Pancreas (tissue), 10 donors: ENCODE measurements at regions not wholly inside any gene's neighbourhood (a gene's known extent, or its start where the extent isn't known, plus 50 kb on each side); places are given as distances from the start of the nearest gene placed in this dataset.

Experiments
- ATAC-seq, 4 donors: fragments of 200-7000 bp; cut with Tn5 transposase; one replicate each; pipeline versions ENCODE4 v1.8.0 to v1.9.1; 2020; ENCODE audit warnings: mild to moderate bottlenecking in 4 of 4, moderate library complexity in 4 of 4
- DNase-seq, 6 donors: peaks; one replicate each; pipeline ENCODE4 v3.0.0-alpha.2; 2020
- FAIRE-seq: peaks from 2 replicates; lab custom pipeline; 2012; peaks lifted over from hg19 to GRCh38; lab: Jason Lieb, UNC
- H3K27ac ChIP-seq, 4 donors: fragments of 200-600 bp; sonication (generic); 1 replicate in 3 of 4; 2 replicates in 1 of 4; pipeline versions ENCODE4 v1.5.0 to v1.8.0; 2020
- H3K27me3 ChIP-seq, 4 donors: fragments of 200-600 bp; one replicate each; pipeline ENCODE4 v1.8.0; 2021
- H3K36me3 ChIP-seq, 3 donors: fragments of 200-600 bp; sonication (generic) in 1 of 3; one replicate each; pipeline versions ENCODE4 v1.5.0 to v1.8.0; 2020 to 2021
- H3K4me1 ChIP-seq, 3 donors: fragments of 200-600 bp; one replicate each; pipeline ENCODE4 v1.8.0; 2021
- H3K4me3 ChIP-seq, 4 donors: fragments of 200-600 bp; sonication (generic) in 2 of 4; one replicate each; pipeline versions ENCODE4 v1.5.0 to v1.8.0; 2020 to 2021
- H3K9me3 ChIP-seq, 4 donors: fragments of 200-600 bp; one replicate each; pipeline ENCODE4 v1.8.0; 2021
- WGBS, 2 donors: extraction: QIAGEN DNeasy Blood & Tissue Kit; methylation state at CpG; one replicate each; pipeline ENCODE4 v1.1.7; 2013; 5-methylcytosine and 5-hydroxymethylcytosine counted together
- intact Hi-C, 3 donors: fragments of 100-400 bp; cut with DNase I; formaldehyde crosslinking; loops; one replicate each; pipeline versions ENCODE4 v1.11.1 to v1.14.2; 2022
- TF ChIP-seq, protein P1 (sequence below), 4 donors: fragments of 200-600 bp; sonication (generic) in 3 of 4; IDR thresholded peaks; one replicate each; pipeline versions ENCODE4 v1.5.0 to v1.8.0; 2021; ENCODE audit warnings: antibody characterized with exemption in 4 of 4
- donor health status: healthy with polysubstance abuse.
- donor health status: DM: no; HTN: no; CAD: no; lungs with moderate emphysema.
- donor health status: DM: no; HTN: no; CAD: no.
- donor health status: control.
- donor health status: control.
- donor health status: Bipolar disorder and iron deficiency.
- donor health status: DM: yes; HTN: yes; CAD: no.
- donor health status: DM: no; HTN: no; CAD: no.
- donor health status: DM: no; HTN: no; CAD: no.
- donor health status: DM: yes; HTN: yes; CAD: no.

DNA sequence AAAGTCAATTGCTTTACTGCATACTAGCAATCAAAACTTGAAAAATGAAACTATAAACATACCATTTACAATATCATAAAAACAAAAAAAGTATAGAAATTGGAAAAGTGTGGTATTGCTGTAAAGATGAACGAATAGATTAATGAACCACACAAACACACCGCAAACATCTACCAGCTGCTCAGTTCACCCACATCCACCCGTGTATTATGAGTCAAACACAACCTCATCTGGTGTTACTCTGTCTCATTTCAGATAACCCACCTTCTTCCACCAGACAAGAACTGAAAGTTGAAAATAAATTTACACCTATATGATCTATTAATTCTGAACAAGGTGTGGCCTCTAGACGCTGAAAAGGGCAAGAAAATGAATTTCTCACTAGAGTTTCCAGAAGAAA, 53.3 kb downstream of the BLID start:
- FAIRE-seq (no peak), ATAC-seq (no peak), DNase-seq (no peak)
- Histone ChIP-seq H3K4me1 (no peaks in the 10 kb centered on the region), H3K27ac (no peak overlapping the region), H3K9me3 (no peaks in the 10 kb centered on the region), H3K36me3 (no peaks in the 10 kb centered on the region), H3K4me3 (no peak overlapping the region), H3K27me3 (no peaks in the 10 kb centered on the region)
- WGBS, 2 donors: 53 to 58% methylated on average over 4 of the region's 4 CpGs
- TF ChIP-seq, protein P1, sequence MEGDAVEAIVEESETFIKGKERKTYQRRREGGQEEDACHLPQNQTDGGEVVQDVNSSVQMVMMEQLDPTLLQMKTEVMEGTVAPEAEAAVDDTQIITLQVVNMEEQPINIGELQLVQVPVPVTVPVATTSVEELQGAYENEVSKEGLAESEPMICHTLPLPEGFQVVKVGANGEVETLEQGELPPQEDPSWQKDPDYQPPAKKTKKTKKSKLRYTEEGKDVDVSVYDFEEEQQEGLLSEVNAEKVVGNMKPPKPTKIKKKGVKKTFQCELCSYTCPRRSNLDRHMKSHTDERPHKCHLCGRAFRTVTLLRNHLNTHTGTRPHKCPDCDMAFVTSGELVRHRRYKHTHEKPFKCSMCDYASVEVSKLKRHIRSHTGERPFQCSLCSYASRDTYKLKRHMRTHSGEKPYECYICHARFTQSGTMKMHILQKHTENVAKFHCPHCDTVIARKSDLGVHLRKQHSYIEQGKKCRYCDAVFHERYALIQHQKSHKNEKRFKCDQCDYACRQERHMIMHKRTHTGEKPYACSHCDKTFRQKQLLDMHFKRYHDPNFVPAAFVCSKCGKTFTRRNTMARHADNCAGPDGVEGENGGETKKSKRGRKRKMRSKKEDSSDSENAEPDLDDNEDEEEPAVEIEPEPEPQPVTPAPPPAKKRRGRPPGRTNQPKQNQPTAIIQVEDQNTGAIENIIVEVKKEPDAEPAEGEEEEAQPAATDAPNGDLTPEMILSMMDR (IDR thresholded peaks at IDR 0.05): no peak
- intact Hi-C loops: no loop called here

GRCh38 chr11:122059565-122059964, 56.5 kb downstream of the BLID start:
- no peak for FAIRE-seq

GRCh38 chr11:122050021-122050690, 65.9 kb downstream of the BLID start:
- Histone ChIP-seq H3K36me3 (no peaks in the 10 kb centered on the region), H3K4me3 (no peak overlapping the region), H3K27ac (no peak overlapping the region), H3K27me3 (no peaks in the 10 kb centered on the region), H3K9me3 (no peaks in the 10 kb centered on the region), H3K4me1 (no peaks in the 10 kb centered on the region)
- FAIRE-seq (no peak), ATAC-seq (no peak), DNase-seq (no peak)
- intact Hi-C loops: no loop called here
- WGBS, 2 donors: 62 to 72% methylated on average over 2 of the region's 2 CpGs
- TF ChIP-seq, protein P1 (IDR thresholded peaks at IDR 0.05): no peak

More at GRCh38 chr11:122059565-122059964, 56.5 kb downstream of the BLID start:
- Histone ChIP-seq H3K9me3 (no peaks in the 10 kb centered on the region), H3K4me3 (no peak overlapping the region), H3K4me1 (no peaks in the 10 kb centered on the region), H3K27ac (no peak overlapping the region), H3K36me3 (no peaks in the 10 kb centered on the region), H3K27me3 (peaks cover 0 to 5% (median 0%) of the 10 kb centered on the region in 4 donors)
- no peak for DNase-seq
- intact Hi-C loops: no loop called here
- TF ChIP-seq, protein P1 (IDR thresholded peaks at IDR 0.05): no peak
- ATAC-seq: no peak

DNA sequence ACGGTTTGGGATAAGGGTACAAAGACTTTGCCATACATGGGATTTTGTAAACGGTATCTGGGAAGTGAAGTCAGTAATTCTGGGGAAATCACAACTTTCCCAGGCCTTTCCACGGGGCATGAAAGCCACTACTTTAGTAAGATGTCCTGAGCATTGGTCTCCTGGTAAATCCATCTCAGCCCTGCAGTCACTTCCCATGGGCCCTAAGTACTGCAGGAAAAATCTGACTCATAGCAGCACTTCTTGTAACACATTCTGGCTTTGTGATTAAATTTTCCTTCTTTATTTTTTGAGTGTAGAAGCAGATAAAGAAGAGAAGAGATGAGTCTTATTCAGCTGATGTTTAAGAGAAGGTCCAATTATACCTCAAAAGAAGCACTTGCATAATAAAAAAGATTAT, 67.6 kb downstream of the BLID start:
- FAIRE-seq: no peak

GRCh38 chr11:122046846-122047245, 69.2 kb downstream of the BLID start:
- FAIRE-seq: no peak
- 73 to 79% methylated on average over 6 of the region's 6 CpGs for WGBS, 2 donors
- no peak overlapping the region for H3K27ac ChIP-seq
- no peaks in the 10 kb centered on the region for H3K36me3 ChIP-seq
- intact Hi-C loops: no loop called here
- no peaks in the 10 kb centered on the region for H3K27me3 ChIP-seq
- no peak for ATAC-seq
- H3K9me3 ChIP-seq: no peaks in the 10 kb centered on the region
- TF ChIP-seq, protein P1 (IDR thresholded peaks at IDR 0.05): no peak
- no peak overlapping the region for H3K4me3 ChIP-seq
- H3K4me1 ChIP-seq: no peaks in the 10 kb centered on the region
- DNase-seq: no peak

More for the DNA sequence above, 67.6 kb downstream of the BLID start:
- ATAC-seq (no peak), DNase-seq (no peak)
- no peaks in the 10 kb centered on the region for H3K9me3 ChIP-seq
- intact Hi-C loops: no loop called here
- H3K27ac ChIP-seq: no peak overlapping the region
- no peaks in the 10 kb centered on the region for H3K27me3 ChIP-seq
- H3K4me3 ChIP-seq: no peak overlapping the region
- WGBS, 2 donors: 72 to 79% methylated on average over 3 of the region's 3 CpGs
- no peaks in the 10 kb centered on the region for H3K36me3 ChIP-seq
- no peaks in the 10 kb centered on the region for H3K4me1 ChIP-seq
- TF ChIP-seq, protein P1 (IDR thresholded peaks at IDR 0.05): no peak
